H9 (cell line): ENCODE measurements at regions not wholly inside any gene's neighbourhood (a gene's known extent, or its start where the extent isn't known, plus 50 kb on each side); places are given as distances from the start of the nearest gene placed in this dataset.

Experiments
- DNase-seq: peaks from one replicate; pipeline ENCODE4 v3.0.0-alpha.2; 2017
- H2AFZ ChIP-seq: one replicate; pipeline ENCODE4 v1.6.1; 2013; ENCODE audit warnings: mild to moderate bottlenecking, low read length, control low read depth, moderate library complexity
- H2AK5ac ChIP-seq: 2 replicates; pipeline ENCODE4 v1.6.1; 2013; ENCODE audit warnings: low read length, control low read depth, mixed read lengths; ENCODE audit not compliant: insufficient read length
- H2BK120ac ChIP-seq: one replicate; pipeline ENCODE4 v1.6.1; 2013; ENCODE audit warnings: low read depth, mild to moderate bottlenecking, low read length, control low read depth, inconsistent platforms; ENCODE audit not compliant: poor library complexity, severe bottlenecking
- H2BK12ac ChIP-seq: 2 replicates; pipeline ENCODE4 v1.6.1; 2013; ENCODE audit warnings: low read length, control low read depth, mixed read lengths, low read depth; ENCODE audit not compliant: insufficient read length
- H2BK15ac ChIP-seq: 2 replicates; pipeline ENCODE4 v1.6.1; 2013; ENCODE audit warnings: low read depth, low read length, control low read depth
- H2BK20ac ChIP-seq: one replicate; pipeline ENCODE4 v1.6.1; 2013; ENCODE audit warnings: low read depth, mild to moderate bottlenecking, low read length, control low read depth, inconsistent platforms; ENCODE audit not compliant: poor library complexity, severe bottlenecking
- H2BK5ac ChIP-seq: 2 replicates; pipeline ENCODE4 v1.6.1; 2013; ENCODE audit warnings: low read length, control low read depth, mixed read lengths; ENCODE audit not compliant: insufficient read length
- H3K14ac ChIP-seq: 2 replicates; pipeline ENCODE4 v1.6.1; 2013; ENCODE audit warnings: low read length, control low read depth; ENCODE audit not compliant: insufficient read depth
- H3K18ac ChIP-seq: 2 replicates; pipeline ENCODE4 v1.6.1; 2013; ENCODE audit warnings: low read depth, mild to moderate bottlenecking, mixed read lengths, low read length, control low read depth; ENCODE audit not compliant: insufficient read length
- H3K23ac ChIP-seq: 2 replicates; pipeline ENCODE4 v1.6.1; 2013; ENCODE audit warnings: low read length, control low read depth, mixed read lengths, low read depth; ENCODE audit not compliant: insufficient read length
- H3K23me2 ChIP-seq: 2 replicates; pipeline ENCODE4 v1.6.1; 2013; ENCODE audit warnings: low read depth, mild to moderate bottlenecking, mixed read lengths, low read length, control low read depth; ENCODE audit not compliant: insufficient read length, poor library complexity, severe bottlenecking
- H3K27ac ChIP-seq: 2 replicates; pipeline ENCODE4 v1.5.1; 2013; ENCODE audit warnings: low read length, control low read depth, mixed read lengths, low read depth; ENCODE audit not compliant: insufficient read length
- H3K27me3 ChIP-seq: 2 replicates; pipeline ENCODE4 v1.6.1; 2013; ENCODE audit warnings: low read length, control low read depth, inconsistent platforms; ENCODE audit not compliant: insufficient read depth
- H3K4ac ChIP-seq: 2 replicates; pipeline ENCODE4 v1.6.1; 2013; ENCODE audit warnings: low read depth, mild to moderate bottlenecking, control low read depth, inconsistent platforms, low read length, moderate library complexity
- H3K4me1 ChIP-seq: 2 replicates; pipeline ENCODE4 v1.6.1; 2013; ENCODE audit warnings: low read length, control low read depth, inconsistent platforms; ENCODE audit not compliant: insufficient read depth
- H3K4me2 ChIP-seq: 2 replicates; pipeline ENCODE4 v1.6.1; 2013; ENCODE audit warnings: low read length, control low read depth, mixed read lengths; ENCODE audit not compliant: insufficient read length, insufficient read depth
- H3K56ac ChIP-seq: 2 replicates; pipeline ENCODE4 v1.6.1; 2013; ENCODE audit warnings: low read depth, mild to moderate bottlenecking, mixed read lengths, low read length, control low read depth; ENCODE audit not compliant: insufficient read length
- H3K79me1 ChIP-seq: 2 replicates; pipeline ENCODE4 v1.6.1; 2013; ENCODE audit warnings: low read depth, mild to moderate bottlenecking, moderate library complexity, low read length, control low read depth, inconsistent platforms; ENCODE audit not compliant: insufficient read depth, poor library complexity, severe bottlenecking
- H3K79me2 ChIP-seq: 2 replicates; pipeline ENCODE4 v1.6.1; 2013; ENCODE audit warnings: low read length, control low read depth, inconsistent platforms; ENCODE audit not compliant: insufficient read depth
- H3K9ac ChIP-seq: 2 replicates; pipeline ENCODE4 v1.6.1; 2013; ENCODE audit warnings: low read length, control low read depth, mixed read lengths; ENCODE audit not compliant: insufficient read length; ENCODE audit errors: extremely low read depth
- H3K9me3 ChIP-seq: one replicate; pipeline ENCODE4 v1.6.1; 2013; ENCODE audit warnings: low read depth, low read length, inconsistent platforms; ENCODE audit not compliant: control insufficient read depth
- H3T11ph ChIP-seq: one replicate; pipeline ENCODE4 v1.6.1; 2013; ENCODE audit warnings: mild to moderate bottlenecking, low read length, control low read depth, inconsistent platforms
- H4K20me1 ChIP-seq: one replicate; pipeline ENCODE4 v1.6.1; 2013; ENCODE audit not compliant: control insufficient read depth, insufficient read length, insufficient read depth
- H4K5ac ChIP-seq: 2 replicates; pipeline ENCODE4 v1.6.1; 2013; ENCODE audit warnings: low read depth, mild to moderate bottlenecking, mixed read lengths, low read length, control low read depth; ENCODE audit not compliant: insufficient read length
- H4K8ac ChIP-seq: replicated peaks from 2 replicates; pipeline ENCODE4 v1.6.1; 2013; ENCODE audit warnings: low read length, control low read depth, mixed read lengths, low read depth; ENCODE audit not compliant: insufficient read length
- H4K91ac ChIP-seq: 2 replicates; pipeline ENCODE4 v1.6.1; 2013; ENCODE audit warnings: low read depth, mild to moderate bottlenecking, moderate library complexity, mixed read lengths, low read length, control low read depth; ENCODE audit not compliant: insufficient read length
- H3K27ac Mint-ChIP-seq, 3 experiments: 2 replicates in 2 of 3; 3 replicates in 1 of 3; pipeline ENCODE4 v1.8.0; 2020 to 2021; ENCODE audit warnings: mixed read lengths in 3 of 3, mild to moderate bottlenecking in 1 of 3, moderate library complexity in 1 of 3
- H3K27me3 Mint-ChIP-seq: 2 replicates; pipeline ENCODE4 v1.8.0; 2021; ENCODE audit warnings: low read depth, mild to moderate bottlenecking, moderate library complexity, mixed read lengths
- H3K36me3 Mint-ChIP-seq, 3 experiments: 2 replicates in 2 of 3; 3 replicates in 1 of 3; pipeline ENCODE4 v1.8.0; 2020 to 2021; ENCODE audit warnings: low read depth in 3 of 3, mixed read lengths in 3 of 3; ENCODE audit not compliant: insufficient read depth in 1 of 3
- H3K4me1 Mint-ChIP-seq, 2 experiments: 2 replicates each; pipeline ENCODE4 v1.8.0; 2020; ENCODE audit warnings: mixed read lengths in 2 of 2
- H3K4me3 Mint-ChIP-seq, 2 experiments: 2 replicates in 1 of 2; 3 replicates in 1 of 2; pipeline ENCODE4 v1.8.0; 2020 to 2021; ENCODE audit warnings: mild to moderate bottlenecking in 2 of 2, mixed read lengths in 2 of 2, moderate library complexity in 1 of 2
- H3K9me3 Mint-ChIP-seq, 2 experiments: 2 replicates in 1 of 2; 3 replicates in 1 of 2; pipeline ENCODE4 v1.8.0; 2020; ENCODE audit warnings: mild to moderate bottlenecking in 2 of 2, mixed read lengths in 2 of 2, moderate library complexity in 1 of 2
- CTCF ChIP-seq: fragments of 200-600 bp; sonication (generic); conservative IDR thresholded peaks from 3 replicates; pipeline ENCODE4 v1.8.0; 2021; ENCODE audit warnings: antibody characterized with exemption, mild to moderate bottlenecking
- WGBS: extraction: QIAGEN DNeasy Blood & Tissue Kit; methylation state at CpG from one replicate; pipeline ENCODE4 v1.1.7; 2013; ENCODE audit warnings: missing lambda C conversion rate, low lambda C conversion rate, mixed read lengths; ENCODE audit not compliant: insufficient read length; ENCODE audit errors: extremely low coverage; 5-methylcytosine and 5-hydroxymethylcytosine counted together

- Histone ChIP-seq H3K9me3 (no peaks in the 10 kb centered on the region), H4K20me1 (no peaks in the 10 kb centered on the region), H3K18ac (no peak overlapping the region), H2BK120ac (no peak overlapping the region), H3K14ac (no peak overlapping the region), H2BK5ac (no peak overlapping the region), H3K4ac (no peak overlapping the region), H2BK20ac (no peak overlapping the region), H3K4me2 (no peak overlapping the region), H3K79me2 (no peaks in the 10 kb centered on the region), H2BK12ac (no peak overlapping the region), H3K56ac (no peak overlapping the region), H3K9ac (no peak overlapping the region), H3K79me1 (no peaks in the 10 kb centered on the region), H3T11ph (no peak overlapping the region), H3K27ac (no peak overlapping the region), H2AFZ (no peak overlapping the region), H3K23me2 (no peaks in the 10 kb centered on the region), H3K27me3 (no peaks in the 10 kb centered on the region), H4K91ac (no peak overlapping the region), H3K23ac (no peak overlapping the region), H2BK15ac (no peak overlapping the region), H4K8ac (no peak overlapping the region), H2AK5ac (no peak overlapping the region), H4K5ac (no peak overlapping the region), H3K4me1 (no peaks in the 10 kb centered on the region)
- no peak for DNase-seq
- Mint-ChIP-seq H3K9me3 (no peaks in the 10 kb centered on the region), H3K4me3 (no peak overlapping the region), H3K27ac (no peak overlapping the region), H3K27me3 (no peaks in the 10 kb centered on the region), H3K36me3 (no peaks in the 10 kb centered on the region), H3K4me1 (peaks cover 11 to 14% of the 10 kb centered on the region in 2 experiments)
- no CpG with 5 or more reads among the region's 4 CpGs for WGBS
- no peak for TF ChIP-seq CTCF
Observed at GRCh38 chr15:47991357-47991756, 129.4 kb upstream of the SLC24A5 start.
